Neural cell (in vitro differentiated cells): ENCODE measurements at regions not wholly inside any gene's neighbourhood (a gene's known extent, or its start where the extent isn't known, plus 50 kb on each side); places are given as distances from the start of the nearest gene placed in this dataset.

Source experiments
- EP300 ChIP-seq: fragments of 450-650 bp; conservative IDR thresholded peaks from 2 replicates; pipeline ENCODE4 v1.6.1; 2014; ENCODE audit warnings: antibody characterized with exemption, mild to moderate bottlenecking, moderate library complexity; ENCODE audit not compliant: poor library complexity, severe bottlenecking
- EZH2 ChIP-seq: fragments of 200-600, 300-800 bp; shearing (Covaris generic), sonication (generic); IDR thresholded peaks from 2 replicates; pipeline ENCODE4 v1.6.1; 2014; ENCODE audit warnings: antibody characterized with exemption, low read length, borderline replicate concordance, mild to moderate bottlenecking; ENCODE audit not compliant: insufficient read depth, poor library complexity, severe bottlenecking
- MXI1 ChIP-seq: fragments of 450-650 bp; conservative IDR thresholded peaks from 2 replicates; pipeline ENCODE4 v1.6.1; 2014; ENCODE audit warnings: antibody characterized with exemption, mild to moderate bottlenecking; ENCODE audit not compliant: poor library complexity, severe bottlenecking
- POLR2AphosphoS5 ChIP-seq: IDR thresholded peaks from 2 replicates; pipeline ENCODE4 v1.6.1; 2012
- REST ChIP-seq: IDR thresholded peaks from 2 replicates; pipeline ENCODE4 v1.6.1; 2012; ENCODE audit warnings: borderline replicate concordance
- TAF1 ChIP-seq: IDR thresholded peaks from 2 replicates; pipeline ENCODE4 v1.6.1; 2012; ENCODE audit warnings: low read depth
- TF ChIP-seq, protein P1 (sequence below): fragments of 450-650 bp; IDR thresholded peaks from 2 replicates; pipeline ENCODE4 v1.5.1; 2014; ENCODE audit warnings: antibody characterized with exemption, mild to moderate bottlenecking, moderate library complexity; ENCODE audit not compliant: poor library complexity, severe bottlenecking

DNA sequence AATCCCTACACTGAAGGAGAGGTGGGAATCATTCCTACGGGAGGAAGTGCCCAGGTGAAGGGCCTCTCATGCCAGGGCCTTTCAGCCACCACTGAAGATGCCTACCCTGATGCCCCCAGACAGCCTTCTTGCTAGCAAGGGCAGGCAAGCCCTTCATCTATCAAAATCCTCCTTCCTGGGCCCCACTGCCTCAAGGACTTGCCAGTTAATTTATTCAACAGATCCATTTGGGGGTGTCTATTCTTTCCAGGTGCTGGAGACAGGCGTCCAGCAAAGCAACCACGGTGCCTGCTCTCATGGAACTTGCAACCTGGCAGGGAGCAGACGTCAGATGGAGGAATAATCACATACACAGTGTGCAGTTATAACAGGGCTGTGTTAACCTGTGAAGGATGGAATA is 95.5 kb downstream of the GYPC start:
- TF ChIP-seq, protein P1, sequence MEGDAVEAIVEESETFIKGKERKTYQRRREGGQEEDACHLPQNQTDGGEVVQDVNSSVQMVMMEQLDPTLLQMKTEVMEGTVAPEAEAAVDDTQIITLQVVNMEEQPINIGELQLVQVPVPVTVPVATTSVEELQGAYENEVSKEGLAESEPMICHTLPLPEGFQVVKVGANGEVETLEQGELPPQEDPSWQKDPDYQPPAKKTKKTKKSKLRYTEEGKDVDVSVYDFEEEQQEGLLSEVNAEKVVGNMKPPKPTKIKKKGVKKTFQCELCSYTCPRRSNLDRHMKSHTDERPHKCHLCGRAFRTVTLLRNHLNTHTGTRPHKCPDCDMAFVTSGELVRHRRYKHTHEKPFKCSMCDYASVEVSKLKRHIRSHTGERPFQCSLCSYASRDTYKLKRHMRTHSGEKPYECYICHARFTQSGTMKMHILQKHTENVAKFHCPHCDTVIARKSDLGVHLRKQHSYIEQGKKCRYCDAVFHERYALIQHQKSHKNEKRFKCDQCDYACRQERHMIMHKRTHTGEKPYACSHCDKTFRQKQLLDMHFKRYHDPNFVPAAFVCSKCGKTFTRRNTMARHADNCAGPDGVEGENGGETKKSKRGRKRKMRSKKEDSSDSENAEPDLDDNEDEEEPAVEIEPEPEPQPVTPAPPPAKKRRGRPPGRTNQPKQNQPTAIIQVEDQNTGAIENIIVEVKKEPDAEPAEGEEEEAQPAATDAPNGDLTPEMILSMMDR, result no peak
- no peak for TF ChIP-seq MXI1
- no peak for TF ChIP-seq EZH2
- TF ChIP-seq POLR2AphosphoS5, result no peak
- no peak for TF ChIP-seq EP300
- TF ChIP-seq REST, result no peak
- TF ChIP-seq TAF1, result no peak
